Keratinocyte (primary cell): ENCODE measurements at regions not wholly inside any gene's neighbourhood (a gene's known extent, or its start where the extent isn't known, plus 50 kb on each side); places are given as distances from the start of the nearest gene placed in this dataset.

Experiments
- DNase-seq: peaks from one replicate; pipeline ENCODE4 v3.0.0-alpha.2; 2011; ENCODE audit warnings: low read depth, missing footprints, low spot score
- FAIRE-seq: peaks from 2 replicates; lab custom pipeline; 2011; peaks lifted over from hg19 to GRCh38; lab: Jason Lieb, UNC
- H2AFZ ChIP-seq: 2 replicates; pipeline ENCODE4 v1.6.0; 2012; ENCODE audit warnings: low read length, control low read depth, inconsistent platforms; ENCODE audit not compliant: control insufficient read depth
- H3K27ac ChIP-seq: 2 replicates; pipeline ENCODE4 v1.5.1; 2011; ENCODE audit warnings: low read length; ENCODE audit not compliant: control insufficient read depth, insufficient read depth
- H3K27me3 ChIP-seq: 3 replicates; pipeline ENCODE4 v1.6.0; 2011; ENCODE audit warnings: low read length; ENCODE audit not compliant: control insufficient read depth, insufficient read depth; ENCODE audit errors: extremely low read depth
- H3K36me3 ChIP-seq, 2 experiments: 2 replicates in 1 of 2; 3 replicates in 1 of 2; pipeline ENCODE4 v1.5.1; 2011; ENCODE audit warnings: low read length in 2 of 2, mild to moderate bottlenecking in 1 of 2; ENCODE audit not compliant: control insufficient read depth in 2 of 2, insufficient read depth in 2 of 2; ENCODE audit errors: extremely low read depth in 1 of 2
- H3K4me1 ChIP-seq: 3 replicates; pipeline ENCODE4 v1.5.1; 2011; ENCODE audit warnings: low read length; ENCODE audit not compliant: control insufficient read depth, insufficient read depth; ENCODE audit errors: extremely low read depth
- H3K4me2 ChIP-seq: 3 replicates; pipeline ENCODE4 v1.6.0; 2011; ENCODE audit warnings: low read depth, low read length; ENCODE audit not compliant: control insufficient read depth, insufficient read depth; ENCODE audit errors: extremely low read depth
- H3K4me3 ChIP-seq, 3 experiments: fragments of 200-600 bp in 1 of 3; sonication (generic) in 1 of 3; 2 replicates in 2 of 3; 3 replicates in 1 of 3; pipeline ENCODE4 v1.5.1; 2011 to 2016; ENCODE audit warnings: low read length in 3 of 3, mild to moderate bottlenecking in 3 of 3, control low read depth in 2 of 3, inconsistent platforms in 1 of 3, low read depth in 1 of 3, mixed read lengths in 1 of 3, mixed run types in 1 of 3, moderate library complexity in 1 of 3; ENCODE audit not compliant: control insufficient read depth in 2 of 3, insufficient read depth in 2 of 3; ENCODE audit errors: extremely low read depth in 1 of 3
- H3K79me2 ChIP-seq: 2 replicates; pipeline ENCODE4 v1.6.0; 2012; ENCODE audit warnings: low read length; ENCODE audit not compliant: control insufficient read depth, insufficient read depth
- H3K9ac ChIP-seq: 3 replicates; pipeline ENCODE4 v1.6.0; 2011; ENCODE audit warnings: low read length; ENCODE audit not compliant: control insufficient read depth, insufficient read depth; ENCODE audit errors: extremely low read depth
- H3K9me1 ChIP-seq: 3 replicates; pipeline ENCODE4 v1.6.0; 2011; ENCODE audit warnings: low read length; ENCODE audit not compliant: control insufficient read depth, insufficient read depth; ENCODE audit errors: extremely low read depth
- H3K9me3 ChIP-seq: 2 replicates; pipeline ENCODE4 v1.5.1; 2012; ENCODE audit warnings: low read depth, low read length; ENCODE audit not compliant: control insufficient read depth
- H4K20me1 ChIP-seq: 3 replicates; pipeline ENCODE4 v1.6.0; 2011; ENCODE audit warnings: low read length; ENCODE audit not compliant: control insufficient read depth, insufficient read depth; ENCODE audit errors: extremely low read depth
- EZH2 ChIP-seq: IDR thresholded peaks from one replicate; pipeline ENCODE4 v1.6.1; 2012; ENCODE audit warnings: inconsistent platforms, mild to moderate bottlenecking, low read length, moderate library complexity
- dilution Hi-C: fragments of 300-500 bp; cut with MboI; formaldehyde crosslinking; loops from one replicate; pipeline ENCODE4 v1.7.0; 2020; ENCODE audit warnings: low sequenced_read_pairs; ENCODE audit not compliant: extremely low pct_ligation_motif_present
- TF ChIP-seq, protein P1 (sequence below), 3 experiments: IDR thresholded peaks in 1 of 3; conservative IDR thresholded peaks in 1 of 3; optimal IDR thresholded peaks in 1 of 3; 2 replicates in 2 of 3; 3 replicates in 1 of 3; pipeline versions ENCODE3 to v1.5.1; 2011; ENCODE audit warnings: low read length in 3 of 3, mild to moderate bottlenecking in 3 of 3, moderate library complexity in 2 of 3, control low read depth in 1 of 3, inconsistent platforms in 1 of 3; ENCODE audit not compliant: insufficient read depth in 2 of 3; ENCODE audit errors: extremely low read depth in 1 of 3

DNA sequence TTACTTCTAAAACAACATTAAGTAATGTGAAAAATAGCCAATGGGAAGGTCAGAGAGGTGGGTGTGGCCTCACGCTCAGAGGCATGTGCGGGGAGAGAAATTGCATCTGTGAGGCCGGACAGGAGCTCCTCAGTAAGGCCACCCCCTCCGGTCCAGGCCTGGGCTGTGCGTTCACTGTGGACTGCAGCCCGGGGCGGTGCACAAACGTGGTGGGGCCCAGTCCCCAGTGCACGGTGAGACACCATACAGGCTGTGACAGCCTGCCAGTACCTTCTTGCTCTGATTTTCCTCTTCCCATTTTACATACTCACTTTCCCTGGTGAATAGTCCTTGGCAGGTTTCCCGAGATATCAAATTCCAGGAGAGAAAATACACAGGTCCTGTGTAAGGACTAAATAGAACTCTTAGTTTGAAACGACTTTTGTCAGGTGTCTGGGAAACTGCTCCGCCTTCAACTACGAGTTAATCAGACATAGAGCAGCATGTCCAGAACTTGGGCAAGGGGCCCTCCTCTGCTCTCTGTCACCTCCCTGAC is 174.1 kb upstream of the MKI67 start:
- Histone ChIP-seq H3K79me2 (no peaks in the 10 kb centered on the region), H3K27me3 (no peaks in the 10 kb centered on the region), H2AFZ (no peak overlapping the region), H3K9me1 (no peaks in the 10 kb centered on the region), H3K4me2 (no peak overlapping the region), H3K9ac (no peak overlapping the region), H3K36me3 (no peaks in the 10 kb centered on the region), H4K20me1 (no peaks in the 10 kb centered on the region), H3K4me1 (no peaks in the 10 kb centered on the region), H3K9me3 (peaks cover 2% of the 10 kb centered on the region), H3K27ac (no peak overlapping the region), H3K4me3 (no peak overlapping the region)
- FAIRE-seq (no peak), DNase-seq (no peak)
- TF ChIP-seq, protein P1, sequence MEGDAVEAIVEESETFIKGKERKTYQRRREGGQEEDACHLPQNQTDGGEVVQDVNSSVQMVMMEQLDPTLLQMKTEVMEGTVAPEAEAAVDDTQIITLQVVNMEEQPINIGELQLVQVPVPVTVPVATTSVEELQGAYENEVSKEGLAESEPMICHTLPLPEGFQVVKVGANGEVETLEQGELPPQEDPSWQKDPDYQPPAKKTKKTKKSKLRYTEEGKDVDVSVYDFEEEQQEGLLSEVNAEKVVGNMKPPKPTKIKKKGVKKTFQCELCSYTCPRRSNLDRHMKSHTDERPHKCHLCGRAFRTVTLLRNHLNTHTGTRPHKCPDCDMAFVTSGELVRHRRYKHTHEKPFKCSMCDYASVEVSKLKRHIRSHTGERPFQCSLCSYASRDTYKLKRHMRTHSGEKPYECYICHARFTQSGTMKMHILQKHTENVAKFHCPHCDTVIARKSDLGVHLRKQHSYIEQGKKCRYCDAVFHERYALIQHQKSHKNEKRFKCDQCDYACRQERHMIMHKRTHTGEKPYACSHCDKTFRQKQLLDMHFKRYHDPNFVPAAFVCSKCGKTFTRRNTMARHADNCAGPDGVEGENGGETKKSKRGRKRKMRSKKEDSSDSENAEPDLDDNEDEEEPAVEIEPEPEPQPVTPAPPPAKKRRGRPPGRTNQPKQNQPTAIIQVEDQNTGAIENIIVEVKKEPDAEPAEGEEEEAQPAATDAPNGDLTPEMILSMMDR (optimal IDR thresholded peaks at IDR 0.05 in 1 of 3, IDR thresholded peaks at IDR 0.05 in 1 of 3, conservative IDR thresholded peaks at IDR 0.05 in 1 of 3; ENCODE audit: extremely low read depth in 1 of 3, insufficient read depth in 2 of 3, low read length in 3 of 3): no peak
- TF ChIP-seq EZH2: no peak
- dilution Hi-C loops: no loop called here

GRCh38 chr10:128301051-128301450 is 174.8 kb upstream of the MKI67 start:
- Histone ChIP-seq H3K27ac (no peak overlapping the region), H3K9ac (no peak overlapping the region), H3K79me2 (no peaks in the 10 kb centered on the region), H4K20me1 (no peaks in the 10 kb centered on the region), H3K27me3 (no peaks in the 10 kb centered on the region), H3K4me1 (no peaks in the 10 kb centered on the region), H2AFZ (no peak overlapping the region), H3K36me3 (no peaks in the 10 kb centered on the region), H3K9me1 (no peaks in the 10 kb centered on the region), H3K9me3 (peaks cover 2% of the 10 kb centered on the region), H3K4me2 (no peak overlapping the region), H3K4me3 (no peak overlapping the region)
- no peak for FAIRE-seq
- dilution Hi-C loops: no loop called here
- no peak for DNase-seq
- no peak for TF ChIP-seq EZH2
- TF ChIP-seq, protein P1 (optimal IDR thresholded peaks at IDR 0.05 in 1 of 3, IDR thresholded peaks at IDR 0.05 in 1 of 3, conservative IDR thresholded peaks at IDR 0.05 in 1 of 3; ENCODE audit: extremely low read depth in 1 of 3, insufficient read depth in 2 of 3, low read length in 3 of 3): no peak
